ENCODE measurements at regions not wholly inside any gene's neighbourhood (a gene's known extent, or its start where the extent isn't known, plus 50 kb on each side); places are given as distances from the start of the nearest gene placed in this dataset.
"Not testable (repeated sequence)": the region's sequence is repeated elsewhere in the genome, so short reads cannot be mapped to it uniquely, and the experiment has no call there.

DNA sequence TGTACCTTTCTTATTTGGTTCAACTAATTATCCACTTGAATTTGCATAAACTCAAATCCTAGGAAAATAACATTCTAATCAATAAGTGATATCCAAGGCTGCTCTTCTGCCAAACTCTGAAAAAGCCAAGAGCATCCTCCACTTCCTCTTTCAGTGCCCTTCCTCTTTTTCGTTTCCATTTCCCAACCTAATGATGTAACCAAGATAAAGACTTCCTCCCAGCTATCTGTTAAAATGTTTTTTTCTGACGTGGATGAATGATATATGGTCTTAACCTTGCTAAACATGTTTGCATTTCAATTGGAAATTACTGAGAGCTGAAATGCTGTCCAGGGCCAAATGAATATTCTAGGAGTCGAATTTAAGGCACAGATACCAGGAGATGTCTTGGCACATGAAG is 459.5 kb upstream of the PDE3A start:
- DNase-seq (ENCODE audit: low read depth in 2 of 2) = no peak

DNA sequence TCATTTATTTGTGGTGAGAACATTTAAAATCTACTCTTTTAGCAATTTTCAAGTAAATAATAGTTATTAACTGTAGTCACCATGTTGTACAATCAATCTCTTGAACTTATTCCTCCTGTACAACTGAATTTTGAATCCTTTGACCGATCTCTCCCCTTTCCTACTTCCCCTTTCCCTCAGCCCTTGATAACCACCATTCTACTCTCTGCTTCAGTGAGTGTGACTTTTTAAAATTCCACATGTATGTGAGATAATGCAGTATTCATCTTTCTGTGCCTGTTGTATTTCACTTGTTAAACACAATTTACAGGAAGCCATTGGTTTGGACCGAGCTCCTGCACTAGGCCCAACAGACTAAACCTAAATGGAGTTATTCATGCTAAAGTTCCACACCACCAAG is 458.9 kb upstream of the PDE3A start:
- no peak for DNase-seq (ENCODE audit: low read depth in 2 of 2)

DNA sequence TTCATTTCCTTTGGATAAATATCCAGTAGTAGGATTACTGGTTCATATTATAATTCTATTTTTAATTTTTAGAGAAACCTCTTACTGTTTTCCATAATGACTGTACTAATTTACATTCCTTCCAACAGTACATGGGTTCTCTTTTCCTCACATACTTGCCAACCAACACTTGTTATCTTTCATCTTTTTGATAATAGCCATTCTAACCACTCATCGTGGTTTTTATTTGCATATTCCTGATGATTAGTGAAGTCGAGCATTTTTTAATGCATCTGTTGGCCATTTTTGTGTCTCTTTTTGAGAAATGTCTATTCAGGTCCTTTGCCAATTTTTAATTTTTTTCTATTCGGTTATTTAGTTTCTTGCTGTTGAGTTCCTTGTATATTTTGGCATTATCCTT is 457.7 kb upstream of the PDE3A start:
- no peak for DNase-seq (ENCODE audit: low read depth in 2 of 2)

DNA sequence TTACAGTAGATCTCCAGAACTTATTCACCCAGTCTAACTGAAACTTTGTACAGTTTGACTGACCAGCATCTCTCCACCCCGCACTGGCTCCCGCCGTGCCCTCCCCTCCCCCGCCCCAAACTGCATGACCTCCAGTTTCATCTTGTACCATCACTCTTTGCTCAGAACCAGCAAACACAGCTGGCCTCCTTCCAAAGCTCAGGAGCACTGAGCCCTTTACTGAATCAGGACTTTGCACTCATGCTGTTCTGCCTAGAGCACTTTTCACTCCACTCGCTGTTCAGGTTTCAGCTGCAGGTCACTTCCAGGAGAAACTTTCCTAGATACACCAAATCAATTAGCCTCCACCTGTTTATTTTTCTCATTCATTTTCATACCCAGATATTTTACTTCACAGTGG is 455.3 kb upstream of the PDE3A start:
- no peak for DNase-seq (ENCODE audit: low read depth in 2 of 2)

DNA sequence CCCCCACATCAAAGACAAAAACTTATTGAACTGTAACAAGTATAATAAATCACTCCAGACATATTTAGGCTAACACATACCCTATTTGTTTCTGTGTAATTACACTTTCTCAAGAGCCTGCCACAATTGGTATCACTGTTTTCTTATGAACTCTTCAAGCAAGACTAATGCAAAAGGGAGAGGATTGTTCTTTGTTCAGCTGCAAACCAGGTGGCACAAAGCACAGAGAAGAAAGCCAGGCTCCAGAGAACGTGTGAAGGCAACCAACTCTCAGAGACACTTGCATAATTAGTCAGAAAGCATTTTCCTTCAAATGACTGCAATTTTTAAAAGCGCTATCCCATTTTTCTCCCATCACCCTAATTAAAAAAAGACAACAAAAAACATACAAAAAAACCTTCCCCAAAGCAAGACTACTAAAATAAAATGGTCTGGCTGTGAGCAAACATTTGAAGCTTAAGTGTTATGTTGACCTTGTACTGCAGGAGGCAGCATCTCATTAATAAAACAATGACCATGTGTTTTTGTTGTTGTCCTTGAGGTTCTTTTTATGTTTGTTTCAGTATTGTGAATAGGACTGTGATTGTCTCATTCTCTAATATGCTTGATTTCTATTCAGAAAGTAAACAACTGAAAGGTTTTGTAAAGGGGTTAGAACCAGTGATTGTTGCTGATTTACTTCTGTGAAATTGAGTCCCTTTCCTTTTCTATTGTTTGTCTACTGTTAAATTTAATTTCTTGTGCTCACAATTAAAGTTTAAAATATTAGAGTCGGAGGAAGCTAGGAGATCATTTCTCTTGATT is 452.7 kb upstream of the PDE3A start:
- no peak for DNase-seq (ENCODE audit: low read depth in 2 of 2)

DNA sequence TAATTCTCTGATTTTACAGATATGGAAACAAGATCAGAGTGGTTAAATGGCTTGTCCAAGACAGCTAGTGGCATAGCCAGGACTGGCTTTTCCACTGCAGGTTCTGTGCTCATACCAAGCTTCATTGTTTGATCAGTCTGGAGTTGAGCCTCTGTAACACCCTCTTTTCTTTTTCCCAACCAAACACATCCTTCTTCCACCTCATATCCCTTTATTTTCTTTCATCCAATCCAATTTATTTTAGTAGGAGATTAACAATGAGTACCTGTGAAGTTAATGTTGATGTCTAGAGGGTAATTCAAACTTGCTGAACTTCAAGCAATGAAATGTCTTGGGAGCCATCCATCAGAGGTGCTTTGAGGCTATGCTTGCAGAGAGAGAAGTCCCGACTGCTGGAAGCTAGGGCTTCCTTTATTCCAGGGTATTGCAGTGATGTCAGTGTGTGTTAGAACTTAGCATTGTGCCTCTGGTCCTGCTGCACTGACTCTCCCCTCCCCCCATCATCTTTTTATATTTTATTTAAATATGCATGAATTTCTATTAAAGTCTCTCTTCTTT is 452.1 kb upstream of the PDE3A start:
- no peak for DNase-seq (ENCODE audit: low read depth in 2 of 2)

DNA sequence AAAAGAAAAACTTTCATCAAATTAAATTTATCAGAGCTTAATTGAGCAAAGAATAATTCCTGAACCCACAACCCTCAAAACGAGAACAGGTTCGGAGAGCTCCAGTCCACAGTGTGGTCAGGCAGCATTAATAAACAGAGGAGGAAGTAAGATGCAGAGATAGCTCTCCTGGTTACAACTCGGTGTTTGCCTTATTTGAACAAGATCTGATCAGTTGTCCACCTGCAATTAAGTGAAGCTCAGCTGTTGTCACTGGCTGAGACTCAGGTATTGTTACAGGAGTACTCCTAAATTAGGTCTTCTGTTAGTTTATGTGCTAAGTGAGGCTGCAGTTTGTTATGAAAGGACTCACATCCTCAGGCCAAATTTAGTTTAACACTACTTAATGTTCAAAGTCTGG is 451.4 kb upstream of the PDE3A start:
- DNase-seq (ENCODE audit: low read depth in 2 of 2) = no peak

DNA sequence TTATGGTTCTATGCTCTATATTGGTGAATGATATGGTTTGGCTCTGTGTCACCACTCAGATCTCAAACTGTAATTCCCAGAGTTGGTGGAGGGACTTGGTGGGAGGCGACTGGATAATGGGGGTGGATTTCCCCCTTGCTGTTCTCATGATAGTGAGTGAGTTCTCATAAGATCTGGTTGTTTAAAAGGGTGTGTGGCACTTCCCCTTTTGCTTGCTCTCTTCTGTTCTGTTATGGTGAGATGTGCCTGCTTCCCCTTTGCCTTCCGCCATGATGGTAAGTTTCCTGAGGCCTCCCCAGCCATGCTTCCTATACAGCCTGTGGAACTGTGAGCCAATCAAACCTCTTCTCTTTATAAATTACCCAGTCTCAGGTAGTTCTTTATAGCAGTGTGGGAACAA is 446.6 kb upstream of the PDE3A start:
- not testable (repeated sequence) for DNase-seq (ENCODE audit: low read depth in 2 of 2)

DNA sequence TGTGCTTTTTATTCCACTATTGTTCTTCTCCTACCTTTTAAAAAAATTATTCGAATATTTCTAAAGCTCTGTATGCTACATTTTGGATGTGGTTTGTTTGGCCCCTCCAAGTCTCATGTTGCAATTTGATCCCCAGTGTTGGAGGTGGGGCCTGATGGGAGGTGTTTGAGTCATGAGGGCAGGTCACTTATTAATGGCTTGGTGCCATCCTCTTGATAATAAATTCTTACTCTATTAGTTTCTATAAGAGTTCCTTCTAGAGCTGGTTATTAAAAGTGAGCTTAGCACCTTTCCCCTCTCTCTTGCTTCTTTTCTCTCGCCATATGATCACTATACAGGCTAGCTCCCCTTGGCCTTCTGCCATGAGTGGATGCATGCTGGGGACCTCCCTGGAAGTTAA is 445.6 kb upstream of the PDE3A start:
- no peak for DNase-seq (ENCODE audit: low read depth in 2 of 2)

DNA sequence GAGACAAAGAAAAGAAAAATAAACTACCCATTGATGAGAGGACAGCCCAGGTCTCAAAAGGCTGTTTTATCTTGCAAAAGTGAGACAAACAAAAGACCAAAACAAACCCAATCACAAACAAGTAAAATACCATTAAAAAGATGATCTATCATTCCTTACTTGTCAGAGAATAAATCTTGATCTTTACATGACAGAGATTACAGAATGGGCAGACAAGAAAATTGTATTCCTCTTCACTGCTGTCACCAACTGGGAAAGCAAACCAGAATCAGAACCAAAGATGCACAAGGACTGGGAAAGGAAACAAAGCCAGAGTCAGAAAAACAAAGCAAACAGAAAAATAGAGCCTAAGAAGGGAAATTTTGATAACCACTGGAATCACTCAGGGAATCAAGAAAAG is 444.0 kb upstream of the PDE3A start:
- no peak for DNase-seq (ENCODE audit: low read depth in 2 of 2)

DNA sequence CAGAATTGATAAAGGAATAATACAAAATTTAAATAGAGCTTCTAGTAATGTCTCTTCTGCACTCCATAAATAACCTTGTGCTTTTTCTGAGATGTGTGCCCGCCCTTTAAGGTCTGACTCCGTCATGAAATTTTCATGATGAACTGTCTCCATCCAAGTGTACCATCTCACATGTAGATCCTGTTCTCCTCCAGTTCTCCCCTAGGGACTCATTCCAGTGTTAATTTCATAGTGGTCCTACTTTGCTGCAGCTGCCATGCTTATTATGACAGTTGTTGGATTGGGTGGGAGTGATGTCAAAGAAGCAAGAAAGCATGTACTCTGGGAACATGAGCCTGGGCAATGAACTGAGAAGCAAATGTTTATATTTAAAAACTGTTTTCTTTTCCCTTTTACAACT is 442.5 kb upstream of the PDE3A start:
- DNase-seq (ENCODE audit: low read depth in 2 of 2) = no peak

DNA sequence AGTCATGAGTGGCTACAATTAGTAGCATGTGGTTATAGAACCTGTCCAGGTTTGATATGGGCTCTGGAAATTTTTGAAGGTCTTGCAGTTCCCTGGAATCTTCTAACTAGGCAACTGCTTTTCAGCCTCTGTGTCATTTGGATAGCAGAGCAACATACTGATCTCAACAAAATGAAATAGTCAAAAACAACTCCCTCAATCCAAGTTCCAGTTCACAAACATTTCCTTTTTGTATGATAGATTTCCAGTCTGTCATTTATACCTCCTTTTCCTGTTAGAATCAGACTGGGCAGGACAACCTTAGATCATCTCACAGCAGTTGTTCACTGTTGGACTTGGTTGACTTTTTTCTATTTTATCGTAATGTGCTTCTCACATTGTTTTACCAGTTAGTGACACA is 442.1 kb upstream of the PDE3A start:
- no peak for DNase-seq (ENCODE audit: low read depth in 2 of 2)

DNA sequence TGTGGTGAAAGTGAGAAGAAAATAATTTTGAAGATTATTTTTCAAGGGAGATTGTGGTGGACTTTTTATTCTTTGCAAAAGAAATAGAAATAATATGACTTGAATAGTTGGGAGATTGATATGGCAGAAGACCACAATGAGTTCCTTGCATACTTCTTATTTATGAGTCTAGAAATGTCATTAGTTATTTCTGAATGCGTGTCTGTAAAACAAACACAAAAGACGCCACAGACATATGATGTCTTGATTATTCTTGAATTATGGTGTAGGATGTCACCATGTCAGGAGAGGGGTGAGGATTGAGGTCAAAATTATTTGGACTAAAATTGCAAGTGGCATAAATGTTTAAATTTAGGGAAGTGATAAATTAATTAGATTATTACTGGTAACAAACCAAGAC is 440.7 kb upstream of the PDE3A start:
- DNase-seq (ENCODE audit: low read depth in 2 of 2) = no peak

DNA sequence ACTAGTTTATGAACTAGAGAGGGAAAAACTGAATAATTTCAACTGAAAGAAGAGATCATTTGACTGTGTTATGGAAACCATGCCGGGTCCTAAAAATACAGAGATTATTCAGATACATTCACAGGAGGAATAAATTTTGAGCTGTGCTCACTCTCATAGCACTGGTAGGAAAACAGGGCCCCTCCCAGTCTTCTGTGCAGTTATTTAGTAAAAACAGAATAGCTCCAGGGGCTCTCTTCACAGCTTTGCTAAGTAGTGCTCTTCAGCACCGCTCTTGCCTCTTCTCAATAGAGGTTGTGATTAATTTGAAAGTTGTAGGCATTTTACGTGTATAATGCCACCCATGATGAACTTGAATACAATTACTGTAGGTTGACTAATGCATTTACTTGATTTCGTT is 435.9 kb upstream of the PDE3A start:
- no peak for DNase-seq (ENCODE audit: low read depth in 2 of 2)

DNA sequence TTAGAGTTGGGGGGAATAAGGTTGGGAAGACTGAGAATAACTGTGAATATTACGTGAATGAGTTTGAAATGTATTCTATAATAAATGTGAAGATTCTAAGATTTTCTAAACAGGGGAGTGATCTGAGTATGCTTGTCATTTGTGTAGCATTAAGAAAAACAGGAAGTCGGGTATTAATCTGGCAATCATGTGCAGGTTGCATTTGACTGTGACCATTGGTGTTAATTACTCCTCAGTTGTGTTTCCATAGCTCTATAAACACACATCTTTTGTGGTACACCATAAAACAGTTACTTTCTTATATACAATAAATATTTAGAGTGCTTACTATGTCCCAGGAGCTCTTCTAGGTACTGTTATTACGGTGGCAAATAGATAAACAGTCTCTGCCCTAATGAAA is 434.4 kb upstream of the PDE3A start:
- DNase-seq (ENCODE audit: low read depth in 2 of 2) = no peak

DNA sequence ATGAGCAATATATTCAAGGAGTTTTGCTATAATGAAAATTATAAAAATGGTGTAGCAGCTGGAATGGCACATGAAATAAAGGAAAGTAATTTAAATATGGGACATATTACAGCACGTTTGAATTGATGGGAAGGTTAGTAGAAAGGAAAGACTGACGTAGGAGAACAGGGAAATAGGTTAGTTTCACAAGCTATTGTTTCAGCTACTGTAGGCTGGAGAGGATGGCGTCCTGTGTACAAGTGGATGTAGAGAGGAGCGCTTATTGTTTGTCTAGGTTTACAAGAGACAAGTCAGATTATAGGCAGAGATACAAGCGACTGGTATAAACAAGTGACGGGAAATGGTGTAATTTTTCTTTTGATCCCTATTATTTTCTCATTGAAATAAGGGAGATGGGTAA is 431.2 kb upstream of the PDE3A start:
- DNase-seq (ENCODE audit: low read depth in 2 of 2) = no peak

DNA sequence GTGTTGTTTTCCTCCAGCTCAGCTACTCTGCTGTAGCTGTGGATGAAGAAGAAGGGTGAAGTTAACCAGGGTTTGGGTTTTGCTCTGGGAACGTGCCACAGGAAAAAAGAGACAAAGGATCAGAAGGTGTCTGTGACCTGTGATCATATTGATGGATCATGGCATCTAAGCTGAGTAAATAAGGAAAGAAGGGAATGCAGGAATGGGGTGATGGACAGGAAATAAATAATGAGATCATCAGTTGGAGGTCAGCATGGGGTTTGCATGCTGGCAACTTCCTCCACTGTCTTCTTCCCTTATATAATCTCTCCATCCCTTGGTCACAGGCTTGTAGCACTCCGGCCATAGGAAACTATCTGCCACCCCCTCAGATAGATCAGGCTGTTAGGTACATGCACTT is 430.3 kb upstream of the PDE3A start:
- no peak for DNase-seq (ENCODE audit: low read depth in 2 of 2)

DNA sequence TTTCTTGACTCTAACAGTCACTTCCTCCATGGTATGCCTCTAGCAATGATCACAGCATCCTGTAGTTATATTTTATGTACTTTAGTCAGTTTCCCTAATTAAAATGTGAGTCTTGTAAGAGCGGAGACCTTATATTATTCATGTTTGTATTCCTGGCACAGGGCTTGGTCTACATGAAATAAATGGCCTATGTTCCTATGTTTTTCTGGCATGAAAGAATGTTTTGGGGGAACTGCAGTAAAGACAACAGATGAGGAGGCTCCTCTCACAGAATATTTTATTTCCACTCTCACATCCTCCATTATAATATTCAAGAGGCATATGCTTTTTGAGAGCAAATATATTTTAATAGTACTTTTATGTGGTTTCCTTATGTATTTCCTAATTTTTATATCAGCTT is 429.8 kb upstream of the PDE3A start:
- no peak for DNase-seq (ENCODE audit: low read depth in 2 of 2)

DNA sequence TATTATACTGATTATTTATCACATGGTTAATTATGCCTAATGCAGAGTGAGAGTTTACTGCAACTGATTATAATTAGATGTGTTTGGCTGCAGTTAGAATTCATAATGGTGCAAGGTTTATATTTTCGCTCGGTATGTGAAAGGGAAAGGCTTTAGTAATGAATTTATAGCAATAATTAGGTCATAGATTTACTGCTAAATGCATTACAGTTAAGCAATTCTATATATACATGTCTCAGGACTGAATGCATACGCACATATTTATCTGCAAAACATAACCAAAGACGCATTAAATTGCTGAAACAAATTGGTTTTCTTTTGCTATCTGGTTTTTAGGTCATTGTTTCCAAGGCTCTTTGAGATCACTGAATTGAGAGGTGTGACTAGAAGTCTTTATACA is 428.1 kb upstream of the PDE3A start:
- DNase-seq (ENCODE audit: low read depth in 2 of 2) = no peak

DNA sequence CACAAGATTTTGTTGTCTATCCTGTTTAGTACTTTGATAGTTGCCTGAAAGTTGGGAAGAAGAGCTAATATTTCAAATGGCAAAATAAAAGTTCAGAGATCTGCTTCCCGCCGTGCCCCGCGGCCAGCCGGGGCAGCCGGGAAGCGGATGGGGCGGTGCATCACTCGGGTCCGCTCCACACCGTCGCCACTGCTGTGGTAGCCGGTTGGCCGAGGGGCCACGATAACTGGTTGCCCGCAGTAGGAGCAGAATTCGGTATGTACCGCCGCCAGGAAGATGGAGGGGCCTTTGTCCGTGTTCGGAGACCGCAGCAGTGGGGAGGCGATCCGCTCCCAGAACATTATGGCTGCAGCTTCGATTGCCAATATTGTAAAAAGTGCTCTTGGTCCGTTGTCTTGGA is 427.2 kb upstream of the PDE3A start:
- no peak for DNase-seq (ENCODE audit: low read depth in 2 of 2)

DNA sequence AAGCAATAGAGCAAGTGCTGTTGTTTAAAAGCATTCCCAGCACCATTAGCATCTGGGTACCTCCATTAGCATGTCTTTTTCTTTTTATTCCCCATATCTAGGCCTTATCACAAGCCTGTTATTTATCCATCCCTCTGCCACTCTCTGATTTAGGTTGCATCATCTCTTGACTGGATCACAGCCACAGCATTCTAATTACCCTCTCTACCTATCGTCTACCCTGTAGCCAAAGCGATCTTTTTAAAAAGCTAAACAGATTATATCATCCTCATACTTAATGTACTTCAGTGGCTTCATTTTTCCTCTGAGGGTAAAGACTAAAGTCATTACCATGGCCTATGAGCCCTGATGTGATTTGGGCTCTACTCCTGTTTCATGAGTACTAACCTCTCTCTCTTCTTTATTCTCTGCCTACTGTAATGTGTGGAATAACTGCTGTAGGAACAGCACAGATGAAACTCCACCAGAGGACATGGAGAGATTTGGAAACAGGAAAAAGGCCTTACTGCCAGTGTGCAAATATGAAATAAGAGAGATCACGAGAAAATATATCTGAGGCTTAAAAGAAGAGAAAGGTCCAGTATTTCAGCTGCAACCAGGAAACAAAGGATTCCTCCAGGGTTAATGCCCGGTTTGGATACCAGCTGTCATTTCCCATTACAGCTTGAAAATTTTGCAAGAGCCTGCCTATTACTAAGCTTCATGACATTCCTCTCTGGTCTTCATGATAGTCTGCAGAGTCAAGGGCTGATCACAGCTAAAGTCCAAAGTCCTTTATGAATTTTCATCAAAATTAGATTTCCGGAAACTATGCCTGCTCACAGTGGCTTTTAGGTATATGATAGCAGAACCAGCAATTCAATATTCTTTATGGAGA is 422.5 kb upstream of the PDE3A start:
- no peak for DNase-seq (ENCODE audit: low read depth in 2 of 2)

DNA sequence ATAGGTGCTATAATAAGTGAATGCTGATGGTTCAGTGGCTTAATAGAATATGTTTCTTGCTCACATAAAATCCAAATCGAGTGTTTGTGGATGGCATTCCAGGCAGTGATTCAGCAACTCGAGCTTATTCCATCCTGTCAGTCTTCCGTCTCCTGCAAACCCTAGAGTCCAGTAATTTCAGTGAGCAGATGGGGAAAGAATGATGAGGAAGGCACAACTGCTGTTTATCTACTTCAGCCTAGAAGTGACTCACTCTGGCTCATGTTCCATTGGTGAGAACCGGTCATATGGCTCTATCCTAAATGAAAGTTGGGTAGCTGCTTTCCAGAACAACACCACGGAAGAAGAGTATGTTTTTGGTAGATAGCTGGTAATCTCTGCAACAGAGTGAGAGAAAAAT is 421.8 kb upstream of the PDE3A start:
- DNase-seq (ENCODE audit: low read depth in 2 of 2) = no peak

DNA sequence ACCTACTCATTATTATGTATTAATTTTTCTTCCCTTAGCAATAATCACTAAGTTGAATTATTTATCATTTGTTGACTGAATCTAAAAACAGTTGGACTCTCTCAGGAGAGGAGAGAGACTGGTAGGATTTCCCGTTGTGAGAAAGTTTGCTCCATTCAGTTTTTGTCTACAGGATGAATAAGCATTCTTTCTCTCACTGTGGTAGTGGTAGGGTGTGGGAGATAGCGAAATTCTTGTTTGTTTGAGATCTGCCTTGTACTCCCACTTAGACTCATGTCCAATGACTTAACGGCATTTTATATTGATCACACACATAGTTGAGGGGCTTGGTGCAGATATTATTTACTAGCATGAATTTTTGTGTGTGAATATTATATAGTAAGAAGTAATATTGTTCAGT is 421.0 kb upstream of the PDE3A start:
- no peak for DNase-seq (ENCODE audit: low read depth in 2 of 2)

Data from stimulated activated CD4-positive, alpha-beta T cell treated with anti-CD3 and anti-CD28 coated beads, Interleukin-4, amount 100 ng/mL, for 48 hours (primary cell).